HG03460 (cell line): ENCODE measurements at regions not wholly inside any gene's neighbourhood (a gene's known extent, or its start where the extent isn't known, plus 50 kb on each side); places are given as distances from the start of the nearest gene placed in this dataset.
"Not testable (repeated sequence)": the region's sequence is repeated elsewhere in the genome, so short reads cannot be mapped to it uniquely, and the experiment has no call there.

Experiments
- ATAC-seq: cut with Tn5 transposase; IDR thresholded peaks from one replicate; pipeline ENCODE4 v1.9.1; 2021; ENCODE audit not compliant: unreplicated experiment

DNA sequence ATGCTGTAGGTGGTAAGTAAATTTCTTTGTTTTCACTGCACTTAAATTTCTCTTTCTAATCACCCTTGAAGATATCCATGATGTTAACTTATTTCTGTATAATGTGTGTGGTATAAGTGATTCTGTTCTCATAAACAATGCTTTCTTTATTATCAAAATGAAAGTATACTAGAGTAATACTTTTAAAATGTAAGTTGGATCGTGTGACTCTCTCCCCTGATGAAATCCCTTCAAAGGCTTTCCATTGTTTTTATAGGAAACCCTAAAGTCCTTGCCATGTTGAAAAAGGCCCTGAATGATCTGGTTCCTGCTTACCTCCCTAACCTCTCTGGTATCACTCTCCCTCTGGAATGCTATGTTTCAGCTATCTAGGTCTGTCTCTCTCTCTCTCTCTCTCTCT is 191.1 kb upstream of the LHX8 start:
- ATAC-seq = no peak

DNA sequence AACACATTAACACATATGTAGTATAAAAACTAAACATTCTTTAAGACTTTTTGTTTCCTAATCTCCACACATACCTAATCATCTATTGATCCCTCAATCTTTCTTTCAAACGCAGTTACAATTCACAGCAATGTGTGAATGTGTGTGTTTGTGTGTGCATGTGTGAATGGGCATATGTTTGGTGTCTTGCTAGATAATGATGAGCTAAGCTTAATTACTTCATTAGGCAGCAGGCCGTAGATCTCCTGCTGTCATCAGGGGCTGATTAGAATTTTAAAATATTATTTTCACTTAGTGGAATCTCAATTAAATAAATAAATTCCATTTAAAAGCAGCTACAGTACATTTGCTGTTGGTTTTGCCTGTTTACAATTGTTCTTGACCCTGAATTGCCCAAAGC is 187.8 kb upstream of the LHX8 start:
- ATAC-seq = no peak

DNA sequence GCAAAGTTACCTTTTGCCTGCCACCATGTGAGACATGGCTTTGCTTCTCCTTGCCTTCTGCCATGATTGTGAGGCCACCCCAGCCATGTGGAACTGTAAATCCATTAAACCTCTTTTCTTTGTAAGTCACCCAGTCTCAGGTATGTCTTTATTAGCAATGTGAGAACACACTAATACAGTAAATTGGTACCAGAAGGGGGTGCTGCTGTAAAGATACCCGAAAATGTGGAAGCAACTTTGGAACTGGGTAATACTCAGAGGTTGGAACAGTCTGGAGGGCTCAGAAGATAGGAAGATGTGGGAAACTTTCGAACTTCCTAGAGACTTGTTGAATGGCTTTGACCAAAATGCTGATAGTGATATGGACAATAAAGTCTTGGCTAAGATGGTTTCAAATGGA is 184.8 kb upstream of the LHX8 start:
- not testable (repeated sequence) for ATAC-seq

DNA sequence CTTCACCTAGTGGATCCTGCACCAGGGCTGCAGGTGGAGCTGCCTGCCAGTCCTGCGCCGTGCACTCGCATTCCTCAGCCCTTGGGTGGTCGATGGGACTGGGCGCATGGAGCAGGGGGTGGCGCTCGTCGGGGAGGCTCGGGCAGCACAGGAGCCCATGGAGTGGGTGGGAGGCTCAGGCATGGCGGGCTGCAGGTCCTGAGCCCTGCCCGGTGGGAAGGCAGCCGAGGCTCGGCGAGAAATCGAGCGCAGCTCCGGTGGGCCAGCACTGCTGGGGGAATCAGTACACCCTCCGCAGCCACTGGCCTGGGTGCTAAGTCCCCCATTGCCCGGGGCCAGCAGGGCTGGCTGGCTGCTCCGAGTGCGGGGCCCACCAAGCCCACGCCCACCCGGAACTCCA is 182.2 kb upstream of the LHX8 start:
- not testable (repeated sequence) for ATAC-seq

DNA sequence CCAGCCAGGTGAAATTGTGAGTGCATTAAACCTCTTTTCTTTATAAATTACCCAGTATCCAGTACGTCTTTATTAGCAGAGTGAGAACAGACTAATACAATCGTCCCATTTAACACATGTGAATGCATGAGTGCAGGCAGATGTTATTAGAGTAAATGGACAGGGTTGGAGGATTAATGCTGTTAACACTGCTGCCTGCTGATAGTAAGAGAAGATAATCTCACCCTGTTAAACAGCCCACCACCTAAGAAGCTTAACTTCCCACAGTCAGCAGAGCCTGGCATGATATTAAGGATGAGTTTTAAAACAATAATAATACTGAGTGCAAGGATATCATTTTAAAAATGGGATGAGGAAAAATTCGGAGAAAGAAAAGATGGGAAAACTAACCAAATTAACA is 181.4 kb upstream of the LHX8 start:
- ATAC-seq = no peak

DNA sequence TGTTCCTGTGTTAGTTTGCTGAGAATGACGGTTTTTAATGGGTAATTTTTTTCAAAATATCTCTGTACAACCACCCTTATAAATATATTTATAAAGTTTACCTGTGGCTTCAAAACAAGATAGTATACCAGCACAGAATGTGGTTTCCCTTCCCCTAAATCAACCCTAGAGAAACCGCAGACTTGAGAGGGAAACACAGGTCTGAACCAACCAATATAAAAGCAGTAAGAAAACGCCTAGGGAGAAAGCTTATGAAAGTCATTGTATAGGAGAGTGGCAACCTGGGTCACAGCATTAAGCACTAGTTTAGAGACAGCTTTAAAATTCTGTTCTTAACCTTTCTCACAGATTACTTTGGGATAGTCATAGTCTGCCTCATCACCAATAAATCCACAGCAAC is 180.6 kb upstream of the LHX8 start:
- no peak for ATAC-seq

DNA sequence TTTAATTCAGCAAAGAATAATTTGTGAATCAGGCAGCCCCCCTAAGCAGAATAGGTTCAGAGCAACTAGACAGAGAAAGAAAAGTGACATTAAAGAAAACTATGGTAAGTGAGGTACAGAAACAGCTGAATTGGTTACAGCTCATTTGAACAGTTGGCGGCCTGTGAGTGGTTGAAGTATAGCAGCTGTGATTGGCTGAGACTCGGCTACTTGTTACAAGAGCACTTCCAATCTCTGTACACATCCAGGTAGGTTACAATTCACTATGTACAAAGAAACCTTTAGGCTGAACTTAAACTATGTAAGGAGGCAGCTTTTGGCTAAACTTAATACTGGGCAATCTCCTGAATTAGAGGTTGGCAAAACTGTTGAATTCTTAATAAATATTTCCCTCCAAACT is 171.1 kb upstream of the LHX8 start:
- no peak for ATAC-seq

DNA sequence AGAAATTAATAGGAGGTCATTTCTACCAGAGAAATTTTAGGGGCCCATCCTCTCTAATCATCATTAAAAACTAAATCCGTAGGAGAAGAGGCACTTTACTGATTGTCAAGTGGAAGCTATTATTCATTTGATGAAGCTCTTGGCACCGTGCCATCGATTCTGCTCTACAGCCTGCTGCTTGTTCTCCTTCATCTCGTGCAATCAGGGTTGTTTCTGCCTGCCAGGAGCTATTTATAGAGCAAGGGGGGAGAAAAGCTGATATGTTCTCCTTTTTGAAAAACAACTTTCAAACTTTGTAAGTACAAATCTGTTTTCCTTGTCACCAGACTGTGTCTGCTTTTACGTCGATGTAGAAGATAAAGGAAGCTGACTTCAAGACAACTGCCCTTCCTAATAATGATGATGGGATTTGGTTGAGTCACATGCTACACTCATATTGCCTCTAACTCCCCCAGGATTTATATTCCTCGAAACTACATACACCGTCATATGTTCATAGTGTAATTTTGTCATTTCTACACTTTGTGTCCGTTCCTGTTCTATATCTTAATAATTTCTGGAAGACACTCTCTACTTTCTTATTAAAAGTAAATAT is 169.6 kb upstream of the LHX8 start:
- ATAC-seq = no peak

DNA sequence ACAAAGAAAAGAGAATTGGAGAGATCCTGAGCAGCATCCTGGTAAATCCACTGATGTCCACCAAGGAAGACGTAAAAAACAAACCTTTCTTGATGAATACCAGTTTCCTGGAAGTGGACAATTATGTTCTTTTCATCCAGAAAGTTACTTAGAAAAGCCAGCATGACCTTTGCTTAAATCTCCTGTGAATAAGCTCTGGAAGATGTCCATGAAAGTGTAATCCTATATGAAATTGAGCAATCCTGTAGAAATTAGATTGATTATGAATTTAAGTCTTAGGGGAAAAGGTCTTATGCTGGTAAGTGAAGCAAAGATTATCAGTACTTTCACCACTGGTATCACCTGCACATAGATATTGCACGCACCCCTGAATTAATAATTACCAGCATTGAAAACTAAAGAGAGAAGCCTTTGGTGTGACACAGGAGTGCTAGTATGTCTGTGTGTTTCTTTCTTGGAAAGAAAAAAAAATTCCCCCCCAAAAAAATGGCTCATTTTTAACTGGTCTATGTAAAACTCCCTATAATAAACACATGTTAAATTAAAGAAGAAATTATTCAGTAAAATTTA is 164.5 kb upstream of the LHX8 start:
- ATAC-seq = no peak

DNA sequence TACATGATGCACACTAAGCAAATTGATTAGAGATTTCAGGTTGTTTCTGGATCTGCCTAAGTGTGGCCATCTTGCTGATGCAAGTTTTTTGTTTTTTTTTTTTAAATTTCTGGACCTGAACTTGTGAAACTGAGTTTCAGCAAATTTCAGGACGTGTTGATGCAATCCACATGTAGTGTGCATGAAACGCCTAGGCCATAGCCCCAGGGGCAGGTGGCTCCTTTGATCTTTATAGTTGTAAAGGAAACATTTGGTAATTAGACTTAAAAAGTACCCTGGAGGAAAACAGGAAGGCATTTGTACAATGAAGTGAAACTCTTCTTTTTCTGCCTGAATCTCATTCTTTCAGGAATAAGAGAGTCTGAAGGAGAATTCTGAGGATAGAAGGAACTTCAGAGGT is 162.2 kb upstream of the LHX8 start:
- no peak for ATAC-seq

DNA sequence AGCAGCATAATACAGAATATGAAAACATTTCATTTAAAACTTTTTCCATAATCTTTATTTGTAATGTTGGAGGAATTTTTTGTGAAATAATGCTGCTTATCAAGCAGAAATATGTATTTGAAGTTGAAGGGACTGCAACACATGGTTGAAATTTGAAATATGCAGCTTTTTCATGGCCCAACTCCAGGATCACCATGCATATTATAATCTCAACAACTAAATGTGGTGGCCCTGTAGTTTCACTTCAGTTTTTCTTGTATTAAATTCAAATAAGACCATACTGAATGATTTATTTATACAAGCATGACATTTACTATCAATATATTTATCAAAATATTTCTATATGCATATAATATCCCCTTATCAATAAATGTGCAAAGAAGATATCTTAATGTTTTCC is 157.7 kb upstream of the LHX8 start:
- no peak for ATAC-seq

DNA sequence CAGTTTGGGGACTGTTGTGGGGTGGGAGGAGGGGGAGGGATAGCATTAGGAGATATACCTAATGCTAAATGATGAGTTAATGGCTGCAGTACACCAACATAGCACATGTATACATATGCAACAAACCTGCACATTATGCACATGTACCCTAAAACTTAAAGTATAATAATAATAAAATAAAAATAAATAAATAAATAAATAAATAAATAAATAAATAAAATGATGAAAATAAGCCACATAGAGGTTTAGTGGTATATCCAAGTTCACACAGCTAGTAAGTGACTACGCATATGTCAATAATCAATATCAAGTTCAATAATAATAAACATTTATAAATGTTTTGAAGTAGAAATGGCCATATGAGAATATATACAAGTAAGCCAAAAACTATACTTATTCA is 141.7 kb upstream of the LHX8 start:
- not testable (repeated sequence) for ATAC-seq

DNA sequence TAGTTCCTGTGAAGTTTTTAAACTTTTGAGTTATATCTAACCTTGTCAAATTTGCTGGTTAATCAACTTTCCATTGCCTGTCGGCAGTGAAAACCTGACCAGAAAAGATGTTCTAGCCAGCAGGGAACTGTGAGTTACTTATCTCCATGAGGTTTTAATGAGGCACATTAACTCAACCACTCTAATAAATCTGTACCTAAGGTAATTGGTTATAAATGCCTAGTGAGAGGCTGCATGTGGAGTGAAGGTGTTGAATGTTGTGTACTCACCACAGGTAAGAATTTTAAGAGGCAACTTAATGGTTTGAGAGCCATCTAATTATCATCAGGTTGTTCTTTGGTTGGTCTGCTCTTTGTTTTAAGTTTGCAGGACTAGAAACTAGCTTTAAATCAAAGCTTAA is 138.4 kb upstream of the LHX8 start:
- ATAC-seq = no peak

DNA sequence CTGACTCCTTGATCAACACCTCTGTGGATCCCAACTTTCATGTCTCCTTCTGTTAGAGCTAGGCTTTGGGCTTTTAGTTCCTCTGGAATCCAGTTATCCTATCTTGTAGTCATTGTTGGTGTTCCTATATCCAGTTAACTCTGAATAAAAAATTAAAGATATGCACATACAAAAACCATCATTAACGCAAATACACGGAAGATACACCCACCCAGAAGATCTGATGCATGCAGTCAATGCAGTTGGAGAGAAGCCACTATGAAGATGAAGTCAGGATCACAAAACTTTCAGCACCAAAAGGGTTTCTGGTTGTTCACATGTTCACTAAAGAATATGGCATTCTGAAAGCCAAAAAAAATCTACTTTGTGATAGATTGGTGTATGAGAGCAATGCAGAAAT is 123.6 kb upstream of the LHX8 start:
- no peak for ATAC-seq

DNA sequence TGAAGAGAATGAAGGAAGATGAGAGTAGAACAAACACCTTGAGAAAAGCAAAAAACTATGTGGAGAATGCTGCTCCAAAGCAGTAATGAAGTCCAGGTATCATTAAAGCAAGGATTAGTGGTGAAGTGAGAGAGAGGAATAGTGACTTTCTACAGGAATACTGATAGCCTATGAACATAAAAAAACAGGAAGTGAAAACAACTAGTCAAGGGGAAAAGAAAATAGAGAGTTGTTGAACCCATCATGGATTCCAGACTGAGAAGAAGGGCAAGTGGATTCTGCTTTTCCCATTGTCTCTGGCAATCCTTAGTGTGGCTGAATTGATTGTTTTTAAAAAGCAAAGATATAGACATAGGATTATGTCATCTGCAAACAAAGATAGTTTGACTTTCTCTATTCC is 119.9 kb upstream of the LHX8 start:
- ATAC-seq = no peak

DNA sequence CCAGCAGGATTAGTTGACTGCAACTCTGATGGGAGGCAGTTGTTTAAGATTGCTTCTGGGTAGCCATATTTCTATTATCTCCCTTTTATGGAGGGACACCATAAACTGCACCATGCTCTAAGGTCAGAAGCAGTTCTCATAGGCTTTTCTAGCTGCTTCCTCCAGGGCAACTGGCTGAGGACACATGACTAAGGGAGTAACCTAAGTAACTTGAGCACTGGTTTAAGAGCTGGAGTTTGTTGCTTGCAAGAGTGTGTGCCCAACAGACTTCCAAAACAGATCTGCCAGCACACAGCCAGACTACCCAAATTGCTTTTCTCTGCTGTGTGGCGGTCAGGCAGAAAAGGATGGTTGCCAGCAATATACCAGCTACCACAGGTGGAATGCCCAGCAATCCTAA is 111.2 kb upstream of the LHX8 start:
- ATAC-seq = no peak

DNA sequence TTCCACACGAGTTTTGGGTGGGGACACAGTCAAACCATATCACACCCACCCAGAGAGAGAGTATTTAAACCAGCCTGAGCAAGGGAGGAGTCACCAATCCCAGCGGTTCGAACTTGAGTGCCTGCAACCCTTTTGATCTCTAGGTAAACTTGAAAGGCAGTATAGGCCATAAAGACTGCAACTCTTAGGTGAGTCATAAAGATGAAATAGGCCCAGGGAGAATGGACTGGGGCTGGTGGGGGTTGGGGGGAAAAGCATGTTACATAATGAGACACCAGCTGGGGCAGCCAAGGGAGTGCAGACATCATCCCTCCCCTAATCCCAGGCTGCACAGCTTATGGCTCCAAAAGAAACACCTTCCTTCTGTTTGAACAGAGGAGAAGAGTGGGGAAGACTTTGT is 99.8 kb upstream of the LHX8 start:
- ATAC-seq = no peak

DNA sequence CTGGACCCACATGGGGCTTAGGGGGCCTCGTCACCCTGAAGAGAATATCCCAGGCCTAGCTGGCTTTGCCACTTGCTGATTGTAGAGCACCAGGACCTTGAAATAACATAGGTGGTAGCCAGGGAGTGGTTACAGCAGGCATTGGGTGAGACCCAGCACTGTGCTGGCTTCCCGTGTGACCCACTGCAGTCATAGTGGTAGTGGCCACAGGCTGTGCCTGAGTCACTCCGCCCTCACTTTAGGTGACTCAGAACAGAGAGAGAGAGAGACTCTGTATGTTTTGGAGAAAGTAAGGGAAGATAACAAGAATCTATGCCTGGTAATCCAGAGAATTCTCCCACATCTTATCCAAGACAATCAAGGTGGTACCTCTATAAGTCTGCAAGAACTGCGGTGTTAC is 98.7 kb upstream of the LHX8 start:
- no peak for ATAC-seq

DNA sequence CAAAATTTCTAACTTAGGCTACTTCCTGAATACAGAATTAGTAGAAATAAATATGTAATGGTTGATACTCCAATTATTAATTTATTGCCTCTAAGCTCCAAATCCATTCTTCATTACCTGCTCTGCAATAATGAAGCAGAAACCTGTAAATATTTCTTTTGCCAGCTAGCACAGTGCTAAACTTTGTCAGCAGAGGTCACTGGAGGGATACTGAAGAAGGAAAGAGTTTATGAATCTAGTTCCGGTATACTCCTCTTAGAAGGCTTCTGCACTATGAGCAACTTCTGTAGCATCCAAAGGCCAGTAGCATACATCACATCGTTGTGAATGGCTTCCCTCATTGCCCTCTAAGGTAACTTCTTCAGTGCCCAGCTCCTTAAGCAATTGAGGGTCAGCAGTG is 81.0 kb upstream of the LHX8 start:
- no peak for ATAC-seq

DNA sequence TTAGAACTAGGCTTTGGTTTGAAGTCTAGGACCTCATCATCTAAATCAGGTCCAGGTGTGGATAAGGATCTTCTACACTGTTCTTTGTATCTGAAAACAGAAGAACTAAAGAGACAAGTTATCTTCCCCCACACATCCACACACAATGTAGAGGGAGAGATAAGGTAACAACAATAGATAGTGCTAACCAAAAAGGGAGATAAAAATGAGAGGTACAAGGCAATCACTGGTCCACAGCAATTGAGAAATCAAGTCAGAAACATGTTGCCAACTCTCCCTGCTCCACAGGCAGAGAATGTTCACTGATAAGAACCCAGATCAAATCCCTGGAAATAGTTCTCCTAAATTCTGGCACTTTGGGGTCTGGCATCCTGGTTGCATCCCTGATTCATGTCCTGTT is 75.8 kb upstream of the LHX8 start:
- no peak for ATAC-seq

DNA sequence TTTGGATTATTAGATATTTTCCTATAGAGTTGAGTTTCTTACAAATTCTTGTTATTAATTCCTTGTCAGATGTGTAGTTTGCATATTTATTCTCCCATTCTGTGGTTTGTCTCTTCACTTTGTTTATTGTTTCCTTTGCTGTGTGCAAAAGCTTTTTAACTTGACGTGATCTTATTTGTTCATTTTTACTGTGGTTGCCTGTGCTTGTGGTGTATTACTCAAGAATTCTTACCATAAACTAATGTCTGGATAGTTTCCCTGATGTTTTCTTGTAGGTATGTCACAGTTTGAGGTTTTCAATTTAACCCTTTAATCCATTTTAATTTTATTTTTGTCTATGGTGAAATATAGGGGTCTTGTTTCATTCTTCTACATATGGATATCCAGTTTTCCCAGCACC is 72.1 kb upstream of the LHX8 start:
- ATAC-seq = no peak

DNA sequence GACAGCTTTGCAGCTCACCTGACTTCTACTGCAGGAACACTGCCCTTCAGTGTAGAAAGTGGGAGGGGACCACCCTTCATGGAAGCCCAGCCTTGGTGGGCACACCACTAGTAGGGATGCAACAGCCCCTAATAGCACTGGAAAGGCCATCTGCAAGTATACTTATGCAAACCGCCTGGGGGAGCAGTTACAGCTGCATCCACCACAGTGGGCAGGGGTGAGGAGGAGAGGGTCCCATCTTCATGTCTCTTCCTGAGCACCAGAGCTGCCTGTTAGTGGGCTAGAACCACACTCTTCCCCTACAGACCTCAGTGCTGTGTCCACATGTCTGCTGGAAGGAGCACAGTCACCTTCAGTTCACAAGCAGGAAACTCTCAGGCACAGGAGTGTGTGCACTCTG is 66.2 kb upstream of the LHX8 start:
- ATAC-seq = no peak

DNA sequence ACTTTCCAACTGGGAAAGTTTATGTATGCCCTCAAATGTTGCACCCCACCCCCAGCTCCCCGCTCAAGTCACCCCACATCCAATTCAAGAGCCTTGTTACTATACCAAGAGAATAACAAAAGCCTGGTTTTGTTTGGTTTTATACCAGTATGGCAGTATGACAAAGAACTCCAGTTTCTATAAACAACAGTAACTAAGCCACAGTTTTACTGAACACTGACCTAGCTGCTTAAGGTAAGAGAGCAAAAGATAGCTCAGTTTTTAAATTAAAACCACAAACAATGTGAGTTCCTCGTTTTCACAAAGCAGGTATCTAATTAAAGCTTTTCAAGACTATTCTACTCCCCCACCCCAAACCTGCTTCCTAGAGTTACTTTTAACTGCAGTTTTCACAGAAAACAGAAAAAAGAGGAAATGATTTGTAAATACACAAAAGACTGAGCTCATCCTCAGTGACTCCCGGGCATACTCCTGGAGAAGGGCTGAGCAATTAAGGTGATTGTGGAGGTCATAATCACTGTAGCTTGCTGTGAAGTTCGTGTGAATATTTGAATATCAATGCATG is 59.3 kb upstream of the LHX8 start:
- ATAC-seq = no peak
